GM23248 (cell line): ENCODE measurements at regions not wholly inside any gene's neighbourhood (a gene's known extent, or its start where the extent isn't known, plus 50 kb on each side); places are given as distances from the start of the nearest gene placed in this dataset.

Source experiments
- EZH2 ChIP-seq: fragments of 200-600 bp; sonication (generic); IDR thresholded peaks from 2 replicates; pipeline ENCODE4 v1.6.1; 2018; ENCODE audit warnings: antibody characterized with exemption, mild to moderate bottlenecking; ENCODE audit not compliant: insufficient read depth, poor library complexity, severe bottlenecking
- EZH2phosphoT487 ChIP-seq: fragments of 200-600 bp; sonication (generic); IDR thresholded peaks from 2 replicates; pipeline ENCODE4 v1.6.1; 2018; ENCODE audit warnings: antibody characterized with exemption, moderate library complexity, mild to moderate bottlenecking, low read depth; ENCODE audit not compliant: insufficient read depth

DNA sequence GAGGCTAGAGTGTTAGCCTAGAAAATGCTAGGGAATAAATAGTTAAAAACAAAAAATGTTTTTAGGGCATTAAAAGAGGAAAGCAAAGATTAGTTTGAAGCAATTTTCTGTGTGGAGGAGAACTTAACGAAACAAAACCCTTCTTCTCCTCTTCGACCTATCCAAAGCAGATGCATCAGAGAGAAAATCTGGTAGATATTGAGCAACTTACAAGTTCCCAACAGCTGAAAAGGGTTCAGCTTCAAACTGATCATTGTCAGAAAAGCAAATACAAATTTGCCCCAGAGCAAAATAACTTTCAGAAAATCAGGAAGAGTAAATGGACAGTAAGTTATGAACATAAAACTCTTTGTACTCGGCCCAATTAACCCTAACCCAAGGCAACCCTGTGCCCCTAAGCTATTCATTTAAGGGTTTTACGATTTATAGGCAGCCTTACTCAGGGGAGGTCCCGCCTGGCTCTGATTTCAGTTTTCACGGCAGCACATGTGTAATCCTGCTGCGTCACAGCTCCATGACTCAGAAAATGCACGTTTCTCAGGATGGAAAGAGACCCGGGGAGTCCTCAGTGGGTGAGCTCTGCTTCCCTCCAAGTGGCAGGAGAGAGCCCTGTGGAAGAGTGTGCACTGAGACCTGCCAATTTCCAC lies 405.7 kb upstream of the SALL1 start:
- TF ChIP-seq EZH2phosphoT487 (no peak), EZH2 (no peak)
